Immature natural killer cell (primary cell): ENCODE measurements at regions not wholly inside any gene's neighbourhood (a gene's known extent, or its start where the extent isn't known, plus 50 kb on each side); places are given as distances from the start of the nearest gene placed in this dataset.
A peak's percentile ranks its signal among the peaks of the same experiment; 100 is the strongest.

Experiments used
- DNase-seq, 3 donors: peaks; one replicate each; pipeline ENCODE4 v3.0.0; 2022; ENCODE audit warnings: mixed read lengths in 1 of 3
- H3K27ac Mint-ChIP-seq, 6 donors: one replicate each; pipeline ENCODE4 v1.8.0; 2020; ENCODE audit warnings: mixed read lengths in 6 of 6, mild to moderate bottlenecking in 5 of 6, inconsistent platforms in 4 of 6, moderate library complexity in 3 of 6
- H3K27me3 Mint-ChIP-seq, 3 donors: one replicate each; pipeline ENCODE4 v1.8.0; 2020 to 2021; ENCODE audit warnings: low read depth in 3 of 3, mild to moderate bottlenecking in 3 of 3, mixed read lengths in 3 of 3, moderate library complexity in 3 of 3, inconsistent platforms in 1 of 3
- H3K36me3 Mint-ChIP-seq, 3 donors: one replicate each; pipeline ENCODE4 v1.8.0; 2020; ENCODE audit warnings: mixed read lengths in 3 of 3, inconsistent platforms in 2 of 3, mild to moderate bottlenecking in 2 of 3
- H3K4me1 Mint-ChIP-seq, 2 donors: one replicate each; pipeline ENCODE4 v1.8.0; 2020; ENCODE audit warnings: inconsistent platforms in 2 of 2, mild to moderate bottlenecking in 2 of 2, mixed read lengths in 2 of 2, moderate library complexity in 1 of 2
- H3K4me3 Mint-ChIP-seq, 5 donors: one replicate each; pipeline ENCODE4 v1.8.0; 2020; ENCODE audit warnings: mild to moderate bottlenecking in 5 of 5, mixed read lengths in 5 of 5, inconsistent platforms in 3 of 5, moderate library complexity in 3 of 5
- H3K9me3 Mint-ChIP-seq, 6 donors: one replicate each; pipeline ENCODE4 v1.8.0; 2020; ENCODE audit warnings: mild to moderate bottlenecking in 6 of 6, mixed read lengths in 6 of 6, inconsistent platforms in 4 of 6, moderate library complexity in 3 of 6

DNA sequence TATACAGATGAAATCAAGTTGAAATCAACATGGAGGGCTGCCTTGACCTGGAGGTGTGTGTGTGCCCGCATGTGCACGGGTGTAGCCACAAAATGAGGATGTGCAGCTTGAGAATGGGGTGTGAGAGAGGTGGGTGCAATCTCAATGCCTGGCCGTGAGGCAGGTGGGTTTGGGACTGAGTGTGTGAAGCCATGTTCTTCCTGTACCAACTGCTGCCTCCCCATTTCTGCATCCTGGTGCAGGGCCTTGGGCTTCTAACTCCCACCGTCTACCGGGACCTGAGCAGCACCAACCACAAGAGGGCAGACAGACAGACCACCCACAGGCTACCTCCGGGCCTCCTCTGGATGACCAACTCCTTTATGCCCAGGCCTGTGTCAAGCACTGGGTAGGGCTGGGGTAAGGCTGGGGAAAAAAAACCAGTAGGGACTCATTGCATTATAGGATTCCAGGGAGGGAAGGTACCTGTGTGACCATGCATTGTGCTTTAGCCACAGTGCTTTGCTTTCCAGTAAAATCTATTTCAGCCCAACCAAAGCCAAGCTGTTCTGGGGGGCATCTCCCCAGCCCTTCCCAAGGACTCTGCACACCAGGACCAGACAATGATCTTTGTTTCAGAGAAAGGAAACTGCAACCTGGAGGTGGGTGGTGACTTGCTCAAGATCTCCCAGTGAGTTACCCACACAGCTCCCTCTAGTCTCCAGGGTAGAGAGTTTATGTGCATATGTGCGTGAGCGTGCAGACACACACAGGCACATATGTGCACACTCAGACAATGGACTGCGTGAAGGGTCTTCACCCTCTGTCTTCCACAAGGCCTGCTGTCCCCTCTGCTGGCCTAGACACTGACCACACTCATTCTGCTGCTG, 162.2 kb upstream of the TLE3 start:
- peak overlapping the region; percentile 73 to 93 (median 85) for H3K4me3 Mint-ChIP-seq
- peak in 1 of 3 donors; percentile 33 for DNase-seq
- H3K27me3 Mint-ChIP-seq, result peaks cover 6 to 14% (median 12%) of the 10 kb centered on the region in 3 donors
- H3K9me3 Mint-ChIP-seq, result peaks cover 0 to 1% (median 0%) of the 10 kb centered on the region in 6 donors
- H3K27ac Mint-ChIP-seq, result peak overlapping the region in 5 of 6 donors; percentile 39 to 94 (median 53)
- no peaks in the 10 kb centered on the region for H3K36me3 Mint-ChIP-seq
- H3K4me1 Mint-ChIP-seq, result peaks cover 43 to 69% of the 10 kb centered on the region in 2 donors

- H3K9me3 Mint-ChIP-seq, result peaks cover 0 to 1% (median 0%) of the 10 kb centered on the region in 6 donors
- H3K36me3 Mint-ChIP-seq, result no peaks in the 10 kb centered on the region
- peak in 2 of 3 donors; percentile 57 to 58 for DNase-seq
- H3K27me3 Mint-ChIP-seq, result peaks cover 6 to 14% (median 14%) of the 10 kb centered on the region in 3 donors
- H3K4me3 Mint-ChIP-seq, result peak overlapping the region; percentile 73 to 93 (median 85)
- H3K27ac Mint-ChIP-seq, result peak overlapping the region in 5 of 6 donors; percentile 47 to 94 (median 86)
- H3K4me1 Mint-ChIP-seq, result peaks cover 43 to 69% of the 10 kb centered on the region in 2 donors
These were observed 161.3 kb upstream of the TLE3 start for GRCh38 chr15:70259028-70259424.

DNA sequence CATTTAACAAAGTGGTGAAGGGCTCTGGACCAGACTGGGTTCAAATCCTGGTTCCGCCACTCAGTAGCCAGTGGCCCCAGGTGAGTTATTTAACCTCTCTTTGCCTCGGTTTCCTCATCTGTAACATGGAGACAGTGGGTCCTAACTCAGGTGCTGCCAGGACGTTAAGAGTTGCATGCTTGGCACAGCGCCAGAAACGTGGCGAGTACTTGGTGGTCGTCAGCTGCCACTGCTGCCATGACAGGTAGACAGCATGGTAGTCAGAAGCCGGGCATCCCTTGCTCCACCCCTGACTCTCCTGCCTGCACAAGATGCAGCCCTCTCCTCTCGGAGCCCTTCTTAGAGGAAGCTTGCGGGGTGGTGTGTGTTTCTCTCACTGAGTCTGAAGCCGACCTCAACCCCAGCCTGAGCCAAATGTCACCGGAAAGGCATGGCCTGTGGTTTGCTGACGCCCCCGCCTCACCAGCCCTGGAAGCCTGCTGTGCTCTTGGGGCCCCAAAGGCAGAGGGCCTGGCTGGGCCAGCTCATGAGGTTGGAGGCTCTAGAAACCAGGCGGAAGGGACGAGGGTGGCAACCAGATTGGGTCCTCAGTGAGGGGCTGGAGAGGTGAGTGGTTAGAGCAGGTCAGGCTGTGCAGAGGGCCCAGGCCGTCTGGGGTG, 160.8 kb upstream of the TLE3 start:
- H3K9me3 Mint-ChIP-seq, result peaks cover 0 to 1% (median 0%) of the 10 kb centered on the region in 6 donors
- peaks cover 43 to 69% of the 10 kb centered on the region in 2 donors for H3K4me1 Mint-ChIP-seq
- H3K4me3 Mint-ChIP-seq, result peak overlapping the region; percentile 73 to 93 (median 85)

GRCh38 chr15:70257573-70258248, 160.0 kb upstream of the TLE3 start:
- Mint-ChIP-seq H3K36me3 (no peaks in the 10 kb centered on the region), H3K27ac (peak overlapping the region in 5 of 6 donors; percentile 2 to 94 (median 63)), H3K9me3 (peaks cover 0 to 3% (median 0%) of the 10 kb centered on the region in 6 donors), H3K4me1 (peaks cover 43 to 63% of the 10 kb centered on the region in 2 donors), H3K4me3 (peak overlapping the region in 4 of 5 donors; percentile 25 to 93 (median 44)), H3K27me3 (peaks cover 9 to 16% (median 13%) of the 10 kb centered on the region in 3 donors)
- DNase-seq, result no peak

More for the DNA sequence above, 160.8 kb upstream of the TLE3 start:
- no peaks in the 10 kb centered on the region for H3K36me3 Mint-ChIP-seq
- H3K27me3 Mint-ChIP-seq, result peaks cover 6 to 14% (median 14%) of the 10 kb centered on the region in 3 donors
- peak; percentile 80 to 85 (median 82) for DNase-seq
- peak overlapping the region; percentile 31 to 94 (median 80) for H3K27ac Mint-ChIP-seq

GRCh38 chr15:70257047-70257446, 159.3 kb upstream of the TLE3 start:
- H3K9me3 Mint-ChIP-seq, result peaks cover 0 to 3% (median 0%) of the 10 kb centered on the region in 6 donors
- H3K27ac Mint-ChIP-seq, result no peak overlapping the region
- no peaks in the 10 kb centered on the region for H3K36me3 Mint-ChIP-seq
- H3K4me1 Mint-ChIP-seq, result peaks cover 43 to 60% of the 10 kb centered on the region in 2 donors
- DNase-seq, result no peak
- H3K27me3 Mint-ChIP-seq, result peaks cover 9 to 16% (median 10%) of the 10 kb centered on the region in 3 donors
- H3K4me3 Mint-ChIP-seq, result peak overlapping the region in 1 of 5 donors; percentile 58

DNA sequence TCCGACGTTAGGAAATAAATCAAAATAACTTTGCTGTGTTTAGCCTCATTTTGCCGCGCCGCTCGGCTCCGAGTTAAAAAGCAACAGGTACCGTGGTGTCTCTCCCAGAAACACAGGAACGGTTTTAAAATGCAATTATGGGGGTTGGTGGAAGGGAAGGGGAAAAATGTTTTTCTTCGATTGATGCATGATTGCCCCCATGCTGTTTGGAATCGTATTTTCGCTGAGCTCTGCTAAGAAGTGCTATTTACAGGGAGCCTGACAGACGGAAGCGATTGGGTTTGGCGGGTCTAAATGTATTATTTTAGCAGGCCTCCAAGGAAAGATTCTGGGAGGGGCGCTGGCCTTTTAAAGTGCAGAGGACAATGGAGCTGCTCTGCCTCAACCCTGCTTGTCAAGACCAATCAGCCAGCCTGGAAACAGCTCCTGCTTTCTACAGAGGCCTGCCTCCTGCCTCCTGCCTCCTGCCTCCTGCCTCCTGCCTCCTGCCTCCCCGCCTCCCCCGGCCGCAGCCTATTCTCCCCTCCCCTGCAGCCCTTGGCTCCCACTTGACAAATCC, 156.7 kb upstream of the TLE3 start:
- DNase-seq, result no peak
- Mint-ChIP-seq H3K4me1 (peaks cover 28 to 34% of the 10 kb centered on the region in 2 donors), H3K36me3 (no peaks in the 10 kb centered on the region), H3K27me3 (peaks cover 10 to 11% (median 11%) of the 10 kb centered on the region in 3 donors), H3K27ac (no peak overlapping the region), H3K9me3 (peaks cover 0 to 1% (median 0%) of the 10 kb centered on the region in 6 donors), H3K4me3 (no peak overlapping the region)

GRCh38 chr15:70253461-70254156, 155.9 kb upstream of the TLE3 start:
- Mint-ChIP-seq H3K27ac (no peak overlapping the region), H3K4me1 (peaks cover 20 to 26% of the 10 kb centered on the region in 2 donors), H3K9me3 (peaks cover 0 to 1% (median 0%) of the 10 kb centered on the region in 6 donors), H3K27me3 (peaks cover 7 to 11% (median 10%) of the 10 kb centered on the region in 3 donors), H3K4me3 (no peak overlapping the region), H3K36me3 (no peaks in the 10 kb centered on the region)
- no peak for DNase-seq

DNA sequence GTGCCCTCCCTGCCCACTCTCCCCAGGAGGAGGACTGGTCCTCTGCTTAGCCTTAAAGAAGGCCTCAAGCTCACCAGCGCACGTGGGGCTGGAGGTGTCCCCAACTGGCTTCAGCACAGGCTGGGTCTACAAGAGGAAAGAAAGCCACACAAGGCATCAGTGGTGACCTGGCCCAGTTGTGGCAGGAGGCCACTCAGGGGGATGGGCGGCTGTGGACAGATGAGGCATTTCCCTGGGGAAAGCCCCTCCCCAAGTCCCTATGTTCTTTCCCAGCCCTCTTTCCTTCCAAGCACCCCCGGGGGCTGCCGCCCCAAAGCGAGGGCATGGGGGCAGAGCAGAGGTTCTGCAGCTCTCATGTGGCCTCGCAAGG, 155.2 kb upstream of the TLE3 start:
- H3K27me3 Mint-ChIP-seq, result peaks cover 4 to 14% (median 10%) of the 10 kb centered on the region in 3 donors
- DNase-seq, result no peak
- no peak overlapping the region for H3K4me3 Mint-ChIP-seq
- peaks cover 14 to 19% of the 10 kb centered on the region in 2 donors for H3K4me1 Mint-ChIP-seq
- no peaks in the 10 kb centered on the region for H3K36me3 Mint-ChIP-seq
- H3K27ac Mint-ChIP-seq, result no peak overlapping the region
- peaks cover 0 to 1% (median 0%) of the 10 kb centered on the region in 6 donors for H3K9me3 Mint-ChIP-seq

DNA sequence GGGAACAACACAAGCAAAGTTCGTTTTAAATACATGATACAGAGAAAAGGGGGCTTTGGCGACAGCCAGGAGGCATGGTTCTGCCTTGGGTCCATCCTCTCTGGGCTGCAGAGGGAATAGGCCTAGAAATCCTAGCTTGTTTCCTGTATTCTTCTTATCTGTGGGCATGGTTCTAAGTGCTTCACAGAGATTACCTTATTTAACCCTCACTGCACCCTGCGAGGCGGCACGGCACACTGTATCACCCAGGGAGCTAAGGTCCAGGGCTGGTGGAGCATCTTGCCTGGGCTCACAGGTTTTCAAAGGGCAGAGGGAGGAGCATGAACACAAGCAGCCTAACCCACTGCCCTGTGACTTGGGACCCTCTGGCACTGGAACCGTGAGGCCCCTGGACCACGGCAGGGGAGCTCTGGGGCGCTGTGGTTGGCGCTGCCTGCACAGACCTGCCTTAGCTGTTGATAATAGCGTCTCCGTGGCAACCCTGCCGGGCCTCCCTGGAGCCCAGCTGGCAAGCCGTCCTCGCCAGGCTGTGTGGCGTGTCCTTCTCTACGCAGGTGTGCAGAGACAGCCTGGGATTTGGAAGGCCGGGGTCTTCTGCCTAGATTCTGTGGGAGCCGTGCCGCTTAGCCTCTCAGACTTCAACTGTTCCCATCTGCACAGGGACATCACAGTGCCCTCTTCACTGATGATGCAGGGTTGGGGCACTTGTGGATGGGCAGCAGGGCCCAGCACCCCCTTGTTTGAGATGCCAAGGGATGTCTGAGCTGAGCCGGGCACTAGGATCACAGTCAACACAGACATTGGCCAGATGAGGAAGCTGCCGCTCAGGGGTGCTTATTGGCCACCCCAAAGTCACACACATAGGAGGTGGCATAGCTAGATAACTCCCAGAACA, 154.6 kb upstream of the TLE3 start:
- no peak for DNase-seq
- H3K4me1 Mint-ChIP-seq, result peaks cover 7 to 13% of the 10 kb centered on the region in 2 donors
- H3K27ac Mint-ChIP-seq, result no peak overlapping the region
- H3K36me3 Mint-ChIP-seq, result no peaks in the 10 kb centered on the region
- H3K4me3 Mint-ChIP-seq, result no peak overlapping the region
- peaks cover 0 to 1% (median 0%) of the 10 kb centered on the region in 6 donors for H3K9me3 Mint-ChIP-seq
- H3K27me3 Mint-ChIP-seq, result peaks cover 4 to 14% (median 7%) of the 10 kb centered on the region in 3 donors

DNA sequence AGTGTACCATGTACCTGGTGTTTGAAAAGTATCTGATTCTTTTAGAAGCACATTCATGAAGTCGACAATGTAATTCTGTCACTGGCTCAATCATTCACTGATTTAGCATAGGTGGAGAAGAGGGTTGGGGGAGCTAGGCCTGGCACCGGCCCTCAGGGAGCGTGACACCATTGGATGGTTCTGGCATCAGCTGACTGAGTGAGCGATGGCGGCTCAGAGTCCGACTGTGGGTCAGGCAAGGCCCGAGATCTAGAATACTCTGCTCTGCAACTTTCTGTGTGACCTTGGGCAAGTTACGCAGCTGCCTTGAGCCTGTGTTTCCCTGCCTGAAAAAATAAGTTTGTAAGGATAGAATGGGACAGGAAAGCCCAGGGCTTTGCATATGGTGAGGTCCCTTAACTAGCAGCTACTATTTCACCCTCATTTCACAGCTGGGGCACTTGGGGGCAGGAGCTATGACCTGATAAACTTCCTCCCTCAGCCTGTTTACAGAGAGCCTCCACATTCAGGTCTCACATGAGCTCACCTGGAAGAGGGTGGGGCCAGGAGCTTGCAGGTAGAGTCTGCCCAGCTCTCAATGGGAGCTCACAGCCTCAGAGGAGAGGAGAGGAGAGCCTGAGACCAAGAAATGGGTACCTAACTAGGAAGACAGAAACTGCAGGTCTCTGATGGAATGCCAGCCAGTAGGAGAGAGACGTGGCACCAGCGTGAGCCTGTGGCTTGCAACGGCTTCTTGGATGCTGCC, 153.7 kb upstream of the TLE3 start:
- Mint-ChIP-seq H3K27ac (peak overlapping the region in 1 of 6 donors; percentile 28), H3K36me3 (no peaks in the 10 kb centered on the region), H3K4me1 (peaks cover 2 to 5% of the 10 kb centered on the region in 2 donors), H3K4me3 (no peak overlapping the region), H3K27me3 (peaks cover 4 to 14% (median 7%) of the 10 kb centered on the region in 3 donors), H3K9me3 (peaks cover 0 to 1% (median 0%) of the 10 kb centered on the region in 6 donors)
- no peak for DNase-seq
